Skeletal muscle tissue (tissue), 3 donors: ENCODE measurements at regions not wholly inside any gene's neighbourhood (a gene's known extent, or its start where the extent isn't known, plus 50 kb on each side); places are given as distances from the start of the nearest gene placed in this dataset.

Experiments
- H3K27ac ChIP-seq: one replicate; pipeline ENCODE4 v1.7.0; 2013; ENCODE audit warnings: mild to moderate bottlenecking, low read depth, low read length, inconsistent platforms
- H3K27me3 ChIP-seq, 3 donors: one replicate each; pipeline ENCODE4 v1.7.0; 2013; ENCODE audit warnings: low read length in 3 of 3; ENCODE audit not compliant: control insufficient read depth in 3 of 3, insufficient read depth in 3 of 3
- H3K36me3 ChIP-seq, 3 donors: one replicate each; pipeline ENCODE4 v1.7.0; 2013; ENCODE audit warnings: low read length in 3 of 3; ENCODE audit not compliant: control insufficient read depth in 3 of 3, insufficient read depth in 3 of 3
- H3K4me1 ChIP-seq, 3 donors: one replicate each; pipeline ENCODE4 v1.7.0; 2013; ENCODE audit warnings: low read length in 3 of 3, mild to moderate bottlenecking in 3 of 3; ENCODE audit not compliant: control insufficient read depth in 3 of 3, insufficient read depth in 3 of 3
- H3K4me3 ChIP-seq, 3 donors: one replicate each; pipeline ENCODE4 v1.7.0; 2013; ENCODE audit warnings: low read length in 3 of 3
- H3K9ac ChIP-seq, 3 donors: one replicate each; pipeline ENCODE4 v1.7.0; 2013; ENCODE audit warnings: low read length in 3 of 3, mild to moderate bottlenecking in 3 of 3, moderate library complexity in 2 of 3, low read depth in 1 of 3
- H3K9me3 ChIP-seq, 3 donors: one replicate each; pipeline ENCODE4 v1.7.0; 2013; ENCODE audit warnings: low read length in 3 of 3; ENCODE audit not compliant: control insufficient read depth in 3 of 3
- donor health status: Osteomylitis.

DNA sequence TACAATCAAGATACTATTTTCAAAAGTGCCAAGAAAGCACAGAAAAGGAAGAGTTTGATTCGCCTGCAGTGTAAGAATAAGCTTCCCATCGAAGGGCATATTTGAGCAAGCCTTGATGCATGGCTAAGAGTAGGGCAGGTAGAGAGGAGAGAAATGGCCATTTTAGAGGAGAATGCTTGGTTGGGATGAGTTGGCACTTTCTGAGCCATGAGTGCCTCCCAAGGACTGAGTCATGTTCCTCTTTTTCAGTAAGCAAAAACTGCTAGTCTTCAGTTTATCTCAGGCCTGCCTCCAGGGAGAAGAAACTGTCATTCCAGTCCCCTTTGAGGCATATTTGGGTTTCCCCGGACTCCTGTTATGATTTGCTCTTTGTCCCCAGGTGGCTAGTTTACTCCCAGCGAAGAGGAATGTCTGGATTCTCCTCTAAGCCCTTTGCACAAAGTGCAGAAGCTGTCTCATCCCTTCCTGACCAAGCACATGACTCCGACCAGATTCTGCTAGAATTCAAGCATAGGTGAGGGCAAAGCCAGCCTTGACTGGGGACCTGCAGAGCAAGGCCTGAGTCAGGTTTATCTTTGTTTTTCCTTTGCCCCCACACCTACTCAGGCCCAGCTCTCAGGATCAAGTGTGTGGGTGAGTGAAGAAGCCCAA, 115.2 kb downstream of the TTC32 start:
- Histone ChIP-seq H3K4me3 (no peak overlapping the region), H3K9me3 (no peaks in the 10 kb centered on the region), H3K27me3 (no peaks in the 10 kb centered on the region), H3K4me1 (peaks cover 5 to 27% (median 18%) of the 10 kb centered on the region in 3 donors), H3K36me3 (no peaks in the 10 kb centered on the region), H3K9ac (no peak overlapping the region), H3K27ac (peak overlapping the region; percentile 9)

DNA sequence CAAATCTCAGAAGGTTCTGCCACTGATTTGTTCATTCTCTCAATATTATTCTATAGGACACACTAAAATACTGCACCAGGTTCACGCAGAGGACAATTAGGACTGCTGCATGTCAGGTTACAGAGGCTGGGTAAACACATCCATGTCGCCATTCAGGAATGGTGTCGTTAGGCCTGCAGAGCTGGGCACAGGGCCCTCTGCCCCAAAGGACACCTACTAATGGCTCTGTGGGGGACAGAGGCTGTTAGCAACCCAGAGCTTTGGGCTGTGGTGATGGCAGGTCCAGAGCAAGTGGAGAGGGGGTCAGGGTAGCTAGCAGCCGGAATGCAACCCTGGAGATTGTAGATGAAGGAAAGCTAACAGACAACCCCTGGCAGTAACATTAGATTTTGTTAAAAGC, 115.9 kb downstream of the TTC32 start:
- Histone ChIP-seq H3K36me3 (no peaks in the 10 kb centered on the region), H3K4me1 (peaks cover 5 to 27% (median 18%) of the 10 kb centered on the region in 3 donors), H3K9me3 (no peaks in the 10 kb centered on the region), H3K9ac (no peak overlapping the region), H3K27ac (peak overlapping the region; percentile 9), H3K27me3 (no peaks in the 10 kb centered on the region), H3K4me3 (no peak overlapping the region)

DNA sequence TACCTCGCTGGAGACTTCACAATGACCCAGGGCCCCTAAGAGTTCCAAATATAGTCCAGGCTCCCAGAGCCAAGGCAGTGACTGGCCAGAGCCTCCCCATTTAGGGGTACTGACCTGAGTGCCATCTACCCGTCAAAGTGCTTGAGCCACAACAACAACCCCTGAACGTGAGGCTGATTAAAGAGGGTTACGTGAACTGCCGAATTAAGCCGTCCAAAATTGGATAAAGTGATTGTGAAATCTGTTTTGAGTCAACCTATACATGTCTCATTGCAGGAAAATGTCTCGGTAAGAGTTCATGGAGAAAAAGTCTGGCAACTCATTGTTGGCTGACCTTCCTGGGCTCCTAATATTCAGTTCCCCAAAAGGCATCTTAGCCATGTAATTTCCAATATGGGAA, 116.3 kb downstream of the TTC32 start:
- peak overlapping the region; percentile 9 for H3K27ac ChIP-seq
- H3K9ac ChIP-seq, result no peak overlapping the region
- H3K36me3 ChIP-seq, result no peaks in the 10 kb centered on the region
- no peaks in the 10 kb centered on the region for H3K9me3 ChIP-seq
- peaks cover 5 to 27% (median 18%) of the 10 kb centered on the region in 3 donors for H3K4me1 ChIP-seq
- H3K4me3 ChIP-seq, result peak overlapping the region in 1 of 3 donors; percentile 17
- H3K27me3 ChIP-seq, result no peaks in the 10 kb centered on the region

DNA sequence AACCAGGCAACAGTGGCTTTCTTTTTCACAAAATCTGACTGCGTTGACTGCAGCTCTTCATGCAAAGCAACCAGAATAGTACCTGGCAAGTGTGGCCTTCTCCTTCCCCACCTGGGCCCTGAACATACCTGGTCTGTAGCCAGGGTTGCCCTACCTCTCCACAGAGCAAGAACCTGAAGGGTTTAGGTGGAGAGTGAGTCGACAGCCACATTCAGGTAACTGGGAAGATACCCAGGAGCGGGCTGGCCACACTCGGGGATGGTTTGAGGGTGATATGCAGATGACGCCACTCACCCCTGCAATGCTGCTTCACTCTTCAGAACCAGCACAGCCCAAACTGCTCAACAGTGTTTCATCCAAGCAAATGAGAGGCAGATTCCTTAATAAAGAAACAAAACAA, 117.3 kb downstream of the TTC32 start:
- Histone ChIP-seq H3K36me3 (no peaks in the 10 kb centered on the region), H3K9ac (peak overlapping the region in 1 of 3 donors; percentile 20), H3K27ac (no peak overlapping the region), H3K4me1 (peaks cover 5 to 27% (median 18%) of the 10 kb centered on the region in 3 donors), H3K4me3 (peak overlapping the region in 1 of 3 donors; percentile 49), H3K9me3 (no peaks in the 10 kb centered on the region), H3K27me3 (no peaks in the 10 kb centered on the region)

DNA sequence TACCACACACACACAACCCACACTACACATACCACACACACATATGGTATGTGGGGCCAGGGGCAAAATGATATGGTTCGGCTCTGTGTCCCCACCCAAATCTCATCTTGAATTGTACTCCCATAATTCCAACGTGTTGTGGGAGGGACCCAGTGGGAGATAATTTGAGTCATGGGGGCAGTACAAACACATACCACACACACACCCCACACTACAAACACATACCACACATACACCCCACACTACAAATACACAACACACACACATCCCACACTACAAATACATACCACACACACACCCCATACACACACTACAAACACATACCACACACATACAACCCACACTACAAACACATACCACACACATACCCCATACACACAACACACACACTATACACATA, 117.8 kb downstream of the TTC32 start:
- Histone ChIP-seq H3K9ac (no peak overlapping the region), H3K9me3 (no peaks in the 10 kb centered on the region), H3K27me3 (no peaks in the 10 kb centered on the region), H3K27ac (no peak overlapping the region), H3K4me3 (peak overlapping the region in 1 of 3 donors; percentile 49), H3K4me1 (peaks cover 5 to 27% (median 18%) of the 10 kb centered on the region in 3 donors), H3K36me3 (no peaks in the 10 kb centered on the region)

DNA sequence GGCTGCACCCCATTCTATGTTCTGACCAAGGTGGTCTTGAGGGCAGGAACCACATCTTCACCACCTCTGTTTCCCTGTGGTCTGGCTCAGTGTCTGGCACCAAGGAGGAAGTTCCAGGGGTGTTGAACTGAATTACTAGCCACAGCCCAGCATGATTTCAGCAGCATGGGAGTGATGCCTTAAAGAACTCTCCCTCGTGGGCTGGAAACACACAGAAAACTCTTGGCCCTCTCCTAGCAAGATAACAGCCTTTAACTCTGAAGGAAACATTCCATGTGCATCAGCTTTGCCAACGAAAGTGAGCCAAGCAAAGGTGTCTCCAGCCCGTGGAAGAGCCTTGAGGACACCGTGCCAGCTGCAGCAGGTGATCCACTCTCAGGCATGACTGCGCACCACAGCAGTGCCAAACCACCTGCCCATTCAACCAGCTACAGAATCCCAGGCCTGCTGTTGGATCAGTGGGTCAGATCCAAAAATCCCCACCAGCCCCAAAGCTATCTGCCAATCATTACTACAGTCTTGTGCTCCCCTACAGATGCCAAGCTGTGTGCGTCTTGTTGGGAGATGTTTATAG, 124.8 kb downstream of the TTC32 start:
- Histone ChIP-seq H3K9me3 (no peaks in the 10 kb centered on the region), H3K36me3 (no peaks in the 10 kb centered on the region), H3K27me3 (no peaks in the 10 kb centered on the region), H3K4me1 (peaks cover 7 to 11% (median 11%) of the 10 kb centered on the region in 3 donors), H3K27ac (no peak overlapping the region), H3K9ac (no peak overlapping the region), H3K4me3 (no peak overlapping the region)

DNA sequence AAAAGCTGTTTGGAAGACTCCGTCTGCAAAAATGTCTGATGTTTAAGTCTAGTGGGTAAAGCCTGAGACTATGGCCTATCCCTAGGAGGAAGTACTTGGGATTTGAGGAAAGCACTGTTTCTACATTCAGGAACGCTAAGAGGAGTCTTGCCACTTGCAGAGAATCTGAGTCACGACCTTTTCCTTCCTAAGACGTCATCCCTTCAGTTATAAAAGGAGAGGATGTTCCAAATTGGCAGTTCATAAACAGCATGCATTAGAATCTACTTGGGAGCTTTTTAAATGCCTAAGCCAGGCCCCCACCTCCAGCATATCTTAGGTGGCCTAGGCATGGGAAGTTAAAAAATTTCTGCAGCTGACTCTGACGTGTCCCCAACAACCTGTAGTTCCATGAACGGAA, 125.9 kb downstream of the TTC32 start:
- Histone ChIP-seq H3K4me3 (no peak overlapping the region), H3K27me3 (no peaks in the 10 kb centered on the region), H3K9ac (no peak overlapping the region), H3K27ac (no peak overlapping the region), H3K4me1 (peaks cover 7 to 11% (median 11%) of the 10 kb centered on the region in 3 donors), H3K9me3 (no peaks in the 10 kb centered on the region), H3K36me3 (no peaks in the 10 kb centered on the region)

DNA sequence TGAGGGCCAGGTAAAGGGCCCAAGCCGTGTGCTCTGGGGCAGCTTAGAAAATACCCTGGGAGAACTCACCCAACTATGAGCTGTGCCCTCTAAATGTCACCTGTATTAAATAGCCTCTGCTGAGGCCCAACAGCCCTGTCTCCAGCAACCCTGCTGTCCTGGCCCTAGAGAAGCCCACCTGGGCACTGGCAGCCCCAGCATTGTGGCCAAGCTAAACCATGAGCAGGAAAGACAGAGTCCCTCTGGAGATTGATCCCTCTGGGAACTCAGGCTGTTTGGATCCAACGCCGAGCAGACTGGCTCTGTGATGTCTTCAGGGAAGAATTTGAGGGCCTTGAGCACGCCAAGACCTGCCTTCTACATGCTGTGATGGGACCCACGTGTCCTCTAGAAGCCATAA, 126.5 kb downstream of the TTC32 start:
- no peak overlapping the region for H3K27ac ChIP-seq
- H3K4me3 ChIP-seq, result no peak overlapping the region
- no peak overlapping the region for H3K9ac ChIP-seq
- H3K27me3 ChIP-seq, result no peaks in the 10 kb centered on the region
- H3K4me1 ChIP-seq, result peaks cover 7 to 11% (median 11%) of the 10 kb centered on the region in 3 donors
- no peaks in the 10 kb centered on the region for H3K9me3 ChIP-seq
- H3K36me3 ChIP-seq, result no peaks in the 10 kb centered on the region

DNA sequence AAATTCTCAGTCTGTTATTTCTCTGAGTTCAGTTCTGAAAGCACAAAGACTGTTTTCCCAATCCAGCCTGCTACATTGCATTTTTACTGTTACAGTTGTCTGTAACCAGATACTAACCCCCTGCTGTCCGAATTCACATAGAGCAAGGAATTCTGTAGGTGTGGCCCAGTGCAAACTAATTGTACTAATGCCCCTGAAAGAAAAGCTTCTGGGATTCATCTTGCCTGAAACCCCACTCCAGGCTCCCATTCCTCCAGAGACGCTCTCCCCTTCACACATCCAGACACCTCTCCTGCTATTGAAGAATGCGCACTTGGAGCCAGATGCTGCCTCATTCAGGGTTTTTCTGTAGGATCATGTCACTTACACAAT, 127.0 kb downstream of the TTC32 start:
- H3K4me3 ChIP-seq, result no peak overlapping the region
- no peak overlapping the region for H3K9ac ChIP-seq
- H3K4me1 ChIP-seq, result peaks cover 7 to 11% (median 11%) of the 10 kb centered on the region in 3 donors
- no peaks in the 10 kb centered on the region for H3K27me3 ChIP-seq
- no peaks in the 10 kb centered on the region for H3K36me3 ChIP-seq
- no peaks in the 10 kb centered on the region for H3K9me3 ChIP-seq
- H3K27ac ChIP-seq, result no peak overlapping the region

DNA sequence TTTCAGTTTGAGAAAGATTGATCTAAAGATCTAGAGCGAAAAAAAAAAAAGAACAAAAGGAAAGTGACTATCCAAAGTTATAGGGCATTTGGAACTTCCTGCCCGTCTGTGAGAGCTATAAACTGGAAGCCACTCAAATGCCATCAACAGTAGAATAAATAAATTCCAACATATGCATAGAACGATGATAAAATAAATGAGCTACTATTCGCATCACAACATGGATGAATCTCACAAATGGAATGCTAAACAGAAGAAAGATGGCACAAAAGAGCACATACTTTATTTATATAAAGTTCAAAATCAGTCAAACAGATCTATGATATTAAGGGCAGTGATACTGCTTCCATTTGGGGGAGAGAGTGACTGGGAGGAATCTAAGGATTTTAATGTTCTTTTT, 128.8 kb downstream of the TTC32 start:
- no peak overlapping the region for H3K27ac ChIP-seq
- no peaks in the 10 kb centered on the region for H3K9me3 ChIP-seq
- H3K36me3 ChIP-seq, result no peaks in the 10 kb centered on the region
- H3K27me3 ChIP-seq, result no peaks in the 10 kb centered on the region
- H3K4me3 ChIP-seq, result no peak overlapping the region
- no peak overlapping the region for H3K9ac ChIP-seq
- H3K4me1 ChIP-seq, result peaks cover 4 to 11% (median 11%) of the 10 kb centered on the region in 3 donors
